Lower leg skin (tissue), 3 donors: ENCODE measurements at regions not wholly inside any gene's neighbourhood (a gene's known extent, or its start where the extent isn't known, plus 50 kb on each side); places are given as distances from the start of the nearest gene placed in this dataset.

Source experiments
- CTCF ChIP-seq, 3 donors: fragments of 450-650 bp; IDR thresholded peaks; one replicate each; pipeline ENCODE4 v1.5.1; 2016; ENCODE audit warnings: antibody characterized with exemption in 3 of 3, mild to moderate bottlenecking in 3 of 3, moderate library complexity in 2 of 3
- POLR2A ChIP-seq, 2 donors: fragments of 450-650 bp; IDR thresholded peaks; one replicate each; pipeline ENCODE4 v1.6.1; 2016 to 2017; ENCODE audit warnings: antibody characterized with exemption in 2 of 2, mild to moderate bottlenecking in 1 of 2, moderate library complexity in 1 of 2

GRCh38 chr7:18330548-18330947 is 165.0 kb upstream of the HDAC9 start:
- no peak for TF ChIP-seq CTCF (IDR thresholded peaks at IDR 0.05)
- no peak for TF ChIP-seq POLR2A (IDR thresholded peaks at IDR 0.05)
